NCI-H345 treated with DMSO at 0.1 percent for 48 hours (cell line): ENCODE measurements at regions not wholly inside any gene's neighbourhood (a gene's known extent, or its start where the extent isn't known, plus 50 kb on each side); places are given as distances from the start of the nearest gene placed in this dataset.
"Not testable (repeated sequence)": the region's sequence is repeated elsewhere in the genome, so short reads cannot be mapped to it uniquely, and the experiment has no call there.

Experiments used
- DNase-seq: peaks from one replicate; lab custom pipeline; 2025; ENCODE audit not compliant: unreplicated experiment; lab: John Stamatoyannopoulos, UW

DNA sequence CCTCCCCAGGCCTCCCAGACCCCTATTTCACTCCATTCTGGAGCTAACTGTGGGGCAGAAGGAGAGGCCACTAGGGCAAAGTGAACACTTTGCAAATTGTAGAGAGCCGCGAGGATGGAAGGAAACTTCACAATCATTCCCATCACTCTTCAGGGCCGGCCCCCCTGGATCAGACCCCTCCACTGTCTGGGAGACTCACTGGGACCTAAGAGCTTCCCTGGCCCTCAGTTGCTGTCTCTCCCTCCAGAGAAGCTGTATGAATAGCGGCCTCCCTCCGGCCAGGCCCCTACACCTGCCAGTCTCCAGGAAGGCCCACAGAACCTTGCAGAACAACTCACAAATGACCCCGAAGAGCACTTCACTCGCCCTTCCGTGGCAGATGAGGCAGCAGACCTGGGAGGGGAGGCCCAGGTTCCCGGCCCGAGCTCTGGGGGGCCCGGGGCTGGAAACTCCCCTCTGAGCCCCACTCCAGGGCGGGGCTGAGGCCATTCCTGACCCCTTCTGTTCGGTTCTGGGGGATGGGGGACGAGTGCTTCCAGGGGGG lies 141.9 kb upstream of the IER5L start:
- no peak for DNase-seq

DNA sequence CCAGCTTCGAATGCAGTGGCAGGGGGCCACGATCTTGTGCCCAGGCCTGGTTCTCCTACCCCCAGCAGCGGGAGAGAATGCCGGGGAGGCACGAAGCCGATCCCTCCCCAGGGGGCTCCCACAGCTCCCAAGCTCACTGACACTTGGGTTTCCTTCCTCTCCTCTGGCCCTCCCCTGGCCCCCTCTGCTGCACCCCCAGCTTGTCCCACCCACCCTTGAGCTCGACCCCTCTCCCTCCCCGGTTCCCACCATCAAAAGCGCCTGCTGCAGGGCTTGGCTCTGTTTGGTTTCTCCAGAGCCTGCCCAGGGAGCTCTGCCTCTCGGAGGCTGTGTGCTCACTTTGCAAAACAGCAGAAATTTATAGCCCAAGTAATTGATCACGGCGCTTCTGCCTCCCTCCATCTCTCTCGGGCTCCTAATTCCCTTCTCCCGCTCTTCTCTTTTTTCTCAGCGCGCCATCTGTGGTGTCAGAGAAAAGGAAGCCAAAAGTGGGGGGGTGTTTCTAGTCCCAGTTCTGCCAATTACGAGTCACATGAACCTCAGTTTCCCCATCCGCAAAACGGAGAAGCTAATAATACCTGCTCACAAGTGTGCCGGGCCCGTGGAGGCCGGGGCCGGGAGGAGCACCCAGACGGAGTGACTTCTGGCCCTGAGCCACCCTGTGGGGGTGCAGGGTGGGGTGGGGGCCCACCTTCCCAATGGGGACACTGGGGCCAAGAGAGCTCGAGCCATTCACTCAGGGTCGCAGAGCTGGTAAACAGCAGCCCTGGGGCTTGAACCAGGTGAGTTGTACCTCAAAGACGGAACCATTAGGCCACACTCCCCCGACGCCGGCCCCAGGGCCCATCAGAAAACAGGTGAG lies 141.2 kb upstream of the IER5L start:
- DNase-seq: no peak

DNA sequence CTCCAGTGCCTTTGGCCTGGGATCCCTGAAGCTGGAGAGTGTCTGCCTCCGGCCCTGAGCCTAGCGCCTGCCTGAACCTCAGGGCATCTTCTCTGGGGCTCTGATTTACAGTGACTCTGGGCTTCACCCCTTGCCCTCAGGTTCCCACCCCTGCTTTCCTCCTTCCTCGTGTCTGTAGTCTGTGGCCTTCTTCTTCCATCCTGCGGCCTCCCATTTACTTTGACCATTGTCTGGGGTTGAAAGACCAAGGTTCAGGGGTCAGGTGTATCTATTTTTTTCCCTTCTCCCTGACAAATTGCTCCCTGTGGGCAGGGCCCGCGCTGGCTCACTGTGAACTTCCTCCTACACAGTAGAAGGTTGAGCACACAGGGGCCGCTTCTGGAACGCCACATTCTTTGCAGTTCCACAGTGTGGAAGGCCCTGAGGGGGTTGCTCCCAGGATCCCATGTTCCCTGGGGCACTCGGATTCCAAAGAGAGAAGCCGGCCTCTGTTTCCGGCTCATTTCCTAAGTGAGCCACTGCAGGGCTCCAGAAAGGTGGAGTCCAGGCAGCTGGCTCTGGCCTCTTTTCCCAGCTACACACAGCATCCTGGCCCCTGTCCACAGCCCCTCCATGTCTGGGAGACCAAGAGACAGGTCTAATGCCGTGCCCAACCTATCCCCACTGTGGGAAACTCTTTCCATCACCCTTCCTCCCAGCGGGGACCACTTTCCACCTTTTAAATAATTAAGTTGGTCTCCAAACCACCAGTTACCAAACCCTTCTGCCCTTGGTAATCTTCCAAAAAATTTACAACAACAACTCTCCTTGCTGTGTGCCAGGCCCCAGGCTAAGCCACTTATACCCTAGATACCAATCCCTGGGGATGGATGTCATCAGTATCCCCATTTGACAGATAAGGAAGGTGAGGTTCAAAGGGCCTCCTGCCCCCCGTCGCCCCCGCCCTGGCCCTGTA lies 140.3 kb upstream of the IER5L start:
- DNase-seq: no peak

DNA sequence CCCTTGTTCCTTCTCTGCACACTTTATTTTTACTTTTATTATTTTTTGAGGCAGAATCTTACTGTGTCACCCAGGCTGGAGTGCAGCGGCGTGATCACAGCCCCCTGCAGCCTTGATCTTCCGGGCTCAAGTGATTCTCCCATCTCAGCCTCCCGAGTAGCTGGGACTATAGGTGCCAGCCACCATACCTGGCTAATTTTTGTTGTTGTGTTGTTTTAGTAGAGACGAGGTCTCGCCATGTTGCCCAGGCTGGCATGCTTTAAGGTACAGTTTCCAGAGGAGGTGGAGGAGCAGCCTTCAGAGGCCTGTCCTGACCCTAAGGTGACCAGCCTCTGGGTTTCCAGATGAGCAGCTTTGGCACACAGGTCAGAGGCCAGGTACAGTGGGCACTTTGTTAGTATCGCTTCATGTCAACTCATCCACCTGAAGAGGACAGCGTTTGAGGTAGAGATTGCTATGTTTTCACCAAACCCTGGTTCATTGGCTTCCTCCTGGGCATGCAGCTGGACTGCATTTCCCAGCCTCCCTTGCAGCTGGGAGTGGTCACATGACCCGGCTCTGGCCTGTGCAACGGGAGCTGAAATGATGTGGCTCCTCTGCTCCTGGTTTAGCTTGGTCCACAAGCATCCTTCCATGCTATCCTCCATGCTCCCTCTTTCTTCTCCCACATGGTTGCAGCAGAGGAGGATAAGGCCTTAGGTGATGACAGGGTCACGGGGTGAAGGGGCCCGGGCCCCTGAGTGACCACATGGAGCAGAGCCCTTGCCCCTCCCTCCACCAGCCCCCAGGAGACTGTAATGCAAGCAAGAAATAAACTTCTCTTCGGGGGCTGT lies 139.3 kb upstream of the IER5L start:
- no peak for DNase-seq

DNA sequence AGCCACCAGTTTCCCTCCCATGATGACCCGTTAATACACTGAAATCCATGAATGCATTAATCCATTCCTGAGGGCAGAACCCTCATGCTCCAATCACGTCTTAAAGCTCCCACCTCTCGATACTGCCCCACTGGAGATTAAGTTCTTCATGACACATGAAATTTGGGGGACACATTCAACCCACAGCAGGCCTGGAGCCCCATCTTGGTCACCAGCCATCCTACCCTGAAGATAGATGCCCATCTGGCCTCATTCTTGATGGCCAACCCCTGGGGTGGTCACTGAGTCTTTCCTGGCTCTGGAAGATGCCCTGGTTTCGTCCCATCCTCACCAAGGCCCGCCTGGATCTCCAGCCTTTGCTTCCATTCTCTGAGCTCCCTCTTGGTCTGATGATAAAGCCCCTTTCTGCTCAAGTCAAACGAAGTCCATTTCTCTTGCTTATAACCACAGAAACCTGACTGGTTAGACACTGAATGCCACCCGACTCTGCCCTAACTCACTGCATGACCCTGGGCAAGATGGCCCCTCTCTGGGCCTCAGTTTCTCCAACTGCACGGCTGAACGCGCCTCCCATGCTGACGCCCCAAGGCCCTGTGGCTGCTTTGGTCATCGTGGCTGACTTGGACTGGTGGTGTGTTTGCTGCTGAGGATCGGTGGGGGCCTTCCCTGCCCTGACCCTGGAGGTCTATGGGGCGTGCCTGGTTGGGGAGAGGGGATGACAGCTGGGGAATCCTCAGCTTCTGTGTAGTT lies 138.4 kb upstream of the IER5L start:
- DNase-seq: no peak

DNA sequence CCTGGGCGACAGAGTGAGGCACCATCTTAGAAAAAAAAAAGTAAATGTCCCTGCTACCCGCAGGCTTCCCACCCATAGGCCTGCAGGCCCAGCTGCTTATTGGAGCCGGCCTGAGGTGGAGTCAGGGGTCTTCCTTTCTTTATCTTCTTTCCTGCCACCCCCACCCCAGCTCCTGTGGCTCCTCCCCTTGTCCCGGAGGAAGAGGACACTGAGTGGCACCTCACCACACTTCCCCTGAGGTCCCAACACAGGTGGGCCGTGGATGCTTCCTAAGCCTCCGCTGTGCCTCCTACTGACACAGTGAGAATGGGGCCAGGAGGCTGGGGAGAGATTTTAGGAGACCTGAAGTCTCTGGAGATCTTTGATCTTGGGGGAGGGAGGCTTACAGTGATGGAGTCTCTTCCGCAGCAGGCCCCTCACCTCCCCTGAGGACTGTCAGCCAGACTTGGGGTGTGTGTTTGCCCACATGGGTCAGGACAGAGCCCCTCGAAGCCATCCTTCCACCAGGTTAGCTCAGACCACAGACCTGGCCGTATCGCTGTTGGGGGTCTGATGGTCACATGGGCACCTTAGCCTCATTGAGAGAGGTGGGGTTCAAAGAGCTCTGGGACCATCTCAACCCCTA lies 135.4 kb upstream of the IER5L start:
- no peak for DNase-seq

DNA sequence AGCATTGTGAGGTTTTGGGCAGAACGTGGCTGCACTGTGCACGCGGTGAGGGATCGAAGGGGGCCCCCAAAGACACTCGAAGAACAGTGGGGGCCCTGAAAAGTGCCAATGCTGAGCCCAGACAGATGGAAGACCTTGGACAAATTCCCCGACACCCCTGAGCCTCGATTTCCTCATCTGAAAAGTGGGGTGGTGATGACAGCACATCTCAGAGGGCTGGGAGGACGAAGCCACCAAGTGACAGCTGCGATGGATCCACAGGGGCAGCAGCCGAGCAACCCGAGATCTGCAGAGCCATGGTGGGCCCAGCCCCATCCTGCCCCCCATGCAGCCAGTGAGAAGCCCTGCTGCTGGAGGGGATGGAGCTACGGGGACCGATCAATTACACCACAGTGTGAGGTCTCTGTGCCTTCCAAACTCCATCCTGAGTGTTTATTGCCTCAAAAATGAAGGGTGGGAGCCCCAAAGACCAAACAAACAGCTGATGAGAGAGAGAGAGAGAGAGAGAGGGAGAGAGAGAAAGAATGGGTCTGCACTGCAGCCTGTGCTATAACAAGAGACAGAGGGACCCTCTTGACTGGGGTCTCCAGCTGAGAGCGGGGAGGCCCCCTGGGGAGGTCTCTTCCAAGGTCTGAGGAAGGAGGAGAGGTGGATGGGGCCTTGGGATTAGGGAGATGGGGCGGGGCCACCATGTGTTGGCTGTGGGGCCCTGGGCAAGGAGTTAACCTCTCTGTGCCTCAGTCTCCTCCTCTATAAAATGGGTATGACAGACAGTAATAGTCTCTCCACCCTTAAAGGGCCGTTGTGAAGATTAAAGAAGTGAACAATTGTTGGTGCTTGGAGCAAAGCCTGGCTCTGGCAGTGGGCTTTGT lies 134.4 kb upstream of the IER5L start:
- DNase-seq: no peak

DNA sequence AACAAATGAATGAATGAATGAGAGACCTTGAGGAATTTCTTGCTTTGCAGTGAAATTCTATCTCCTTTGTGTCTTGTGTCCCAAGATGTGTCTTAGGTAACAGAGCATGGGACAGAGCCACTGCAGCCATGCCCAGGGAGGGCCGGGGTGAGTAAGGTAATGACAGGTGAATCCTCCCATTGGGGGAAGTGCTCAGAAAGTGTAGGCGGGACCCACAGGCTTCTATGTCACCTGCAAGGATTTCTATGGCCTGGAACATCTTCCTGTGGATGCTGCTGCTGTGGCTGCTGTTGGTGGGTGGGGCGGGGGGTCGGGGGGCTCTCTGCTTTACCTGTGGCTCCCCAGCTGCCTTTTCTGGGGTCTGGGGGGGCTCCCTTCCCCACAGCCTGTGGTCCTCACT lies 133.6 kb upstream of the IER5L start:
- DNase-seq: no peak

DNA sequence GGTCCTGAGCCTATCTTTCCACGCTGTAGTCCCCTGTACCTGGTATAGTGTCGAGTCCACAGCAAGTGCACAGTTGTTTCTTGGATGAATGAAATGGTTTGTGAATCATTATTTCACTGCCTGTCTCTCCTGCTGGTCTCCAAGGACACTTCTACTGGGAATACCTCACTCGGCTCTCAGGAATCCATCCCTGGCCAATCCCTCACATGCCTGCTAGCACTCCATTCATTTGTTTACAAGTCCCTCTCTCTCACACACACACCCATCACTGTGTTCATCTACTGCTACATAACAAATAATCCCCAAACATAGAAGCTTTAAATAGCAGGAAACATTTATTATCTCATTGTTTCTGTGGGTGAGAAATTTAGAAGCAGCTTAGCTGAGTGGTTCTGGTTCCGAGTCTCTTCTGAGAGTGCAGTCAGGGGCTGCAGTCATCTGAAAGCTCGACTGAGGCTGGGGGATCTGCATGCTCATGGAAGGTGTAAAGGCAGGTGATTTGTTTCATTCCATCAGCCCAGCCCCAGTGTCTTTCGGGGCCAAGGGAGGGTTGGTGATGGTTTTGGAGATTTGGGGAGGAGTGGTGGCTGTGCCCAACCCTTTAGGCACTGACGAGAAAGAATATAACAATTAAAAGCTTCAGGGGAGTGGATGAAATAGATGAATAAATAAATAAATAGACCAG lies 132.7 kb upstream of the IER5L start:
- no peak for DNase-seq

DNA sequence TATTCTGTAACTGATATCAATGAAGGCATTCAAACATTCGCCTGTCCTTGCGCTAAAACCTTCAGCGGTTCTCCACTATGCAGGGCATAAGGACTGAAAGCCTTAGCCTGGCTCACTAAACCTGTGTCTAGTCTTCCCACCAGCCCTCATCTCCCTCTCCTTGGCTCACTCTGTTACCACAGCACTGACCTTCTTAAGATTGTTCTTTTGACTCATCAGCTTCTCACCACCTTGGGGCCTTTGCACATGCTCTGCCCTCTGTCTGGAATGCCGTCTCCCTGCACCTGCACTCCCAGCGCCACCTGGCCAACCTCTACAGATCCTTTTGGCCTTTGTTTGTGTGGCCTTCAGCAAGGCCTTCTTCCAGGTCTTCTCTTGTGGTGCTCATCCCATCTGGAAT lies 131.8 kb upstream of the IER5L start:
- DNase-seq: no peak

DNA sequence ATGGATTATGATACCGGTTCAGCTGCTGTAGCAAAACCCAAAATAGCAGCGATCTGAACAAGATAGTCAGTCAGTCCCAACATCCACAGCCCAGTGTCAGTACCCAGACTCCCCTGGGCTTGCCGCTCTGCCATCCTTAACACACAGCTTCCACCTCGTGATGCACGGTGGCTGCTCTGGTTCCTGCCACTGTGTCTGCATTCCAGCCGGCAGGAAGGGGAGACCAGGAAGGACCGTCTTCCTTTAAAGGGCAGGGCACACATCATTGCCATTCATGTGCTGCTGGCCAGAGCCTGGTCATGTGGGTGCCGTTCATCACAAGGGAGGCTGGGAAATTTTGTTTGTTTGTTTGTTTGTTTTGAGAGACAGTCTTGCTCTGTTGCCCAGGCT lies 131.0 kb upstream of the IER5L start:
- DNase-seq: no peak

DNA sequence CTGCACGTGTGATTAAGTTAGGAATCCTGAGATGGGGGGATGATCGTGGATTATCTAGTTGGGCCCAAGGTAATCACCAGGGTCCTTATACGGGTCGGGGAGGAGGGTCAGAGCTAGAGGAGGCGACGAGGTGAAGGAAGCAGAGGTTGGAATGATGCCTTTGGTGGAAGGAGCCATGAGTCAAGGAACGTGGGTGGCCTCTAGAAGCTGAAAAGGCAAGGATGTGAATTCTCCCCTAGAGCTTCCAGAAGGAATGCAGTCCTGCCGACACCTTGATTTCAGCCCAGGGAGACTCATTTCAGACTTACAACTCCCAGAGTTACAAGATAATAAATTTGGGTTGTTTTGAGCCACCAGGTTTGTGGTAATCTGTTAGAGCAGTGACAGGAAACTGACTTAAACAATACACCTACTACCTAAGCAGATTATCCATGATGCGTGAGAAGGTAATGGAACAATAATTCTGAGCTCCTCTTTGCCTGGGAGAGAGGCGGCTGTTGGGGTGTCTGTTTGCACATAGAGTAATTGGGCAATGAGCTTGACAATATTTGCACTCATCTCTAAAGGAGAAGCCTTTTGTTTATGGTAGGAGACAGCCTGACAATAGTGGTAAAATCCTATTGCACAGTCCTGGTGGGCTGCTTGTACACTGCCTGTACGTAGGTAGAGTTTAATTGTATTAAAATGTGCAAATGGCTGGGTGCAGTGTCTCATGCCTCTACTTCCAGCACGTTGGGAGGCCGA lies 129.3 kb upstream of the IER5L start:
- DNase-seq: peak; percentile 30

DNA sequence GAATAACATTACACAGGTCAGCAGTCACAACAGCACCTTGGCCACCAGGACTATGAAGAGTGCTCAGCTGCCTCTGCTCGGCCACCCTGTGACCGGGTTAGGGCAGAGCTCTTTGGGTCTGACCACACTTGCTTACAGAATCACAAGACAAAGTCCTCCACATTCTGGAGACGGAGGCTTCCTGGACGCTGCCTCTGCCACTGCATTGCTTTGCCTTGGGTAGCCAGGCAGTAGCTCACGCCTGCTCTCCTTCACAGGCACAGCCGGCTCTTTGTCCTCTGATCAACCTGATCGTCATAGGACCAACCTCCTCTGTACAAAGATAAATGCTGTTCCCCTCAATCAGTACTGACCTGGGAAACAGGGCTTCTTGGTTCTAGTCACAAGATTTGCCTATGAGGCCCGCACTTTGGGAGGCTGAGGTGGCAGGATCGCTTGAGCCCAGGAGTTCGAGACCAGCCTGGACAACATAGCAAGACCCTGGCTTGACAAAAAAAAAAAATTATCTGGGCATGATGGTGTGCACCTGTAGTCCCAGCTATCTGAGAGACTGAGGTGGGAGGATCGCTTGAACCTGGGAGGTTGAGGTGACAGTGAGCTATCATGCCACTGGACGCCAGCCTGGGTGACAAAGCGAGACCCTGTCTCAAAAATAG lies 128.4 kb upstream of the IER5L start:
- no peak for DNase-seq

DNA sequence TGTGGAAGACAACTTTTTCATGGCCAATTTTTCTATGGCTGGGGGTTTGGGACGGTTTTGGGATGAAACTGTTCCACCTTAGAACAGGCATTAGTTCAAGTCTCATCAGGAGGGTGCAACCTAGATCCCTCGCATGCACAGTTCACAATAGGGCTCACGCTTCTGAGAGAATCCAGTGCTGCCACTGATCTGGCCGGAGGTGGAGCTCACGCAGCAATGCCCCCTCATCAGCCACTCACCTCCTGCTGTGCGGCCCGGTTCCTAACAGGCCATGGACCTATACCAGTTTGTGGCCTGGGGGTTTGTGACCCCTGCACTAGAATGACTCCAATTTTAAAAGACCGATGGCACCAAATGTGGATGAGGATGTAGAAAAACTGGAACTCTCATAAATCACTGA lies 127.2 kb upstream of the IER5L start:
- no peak for DNase-seq

DNA sequence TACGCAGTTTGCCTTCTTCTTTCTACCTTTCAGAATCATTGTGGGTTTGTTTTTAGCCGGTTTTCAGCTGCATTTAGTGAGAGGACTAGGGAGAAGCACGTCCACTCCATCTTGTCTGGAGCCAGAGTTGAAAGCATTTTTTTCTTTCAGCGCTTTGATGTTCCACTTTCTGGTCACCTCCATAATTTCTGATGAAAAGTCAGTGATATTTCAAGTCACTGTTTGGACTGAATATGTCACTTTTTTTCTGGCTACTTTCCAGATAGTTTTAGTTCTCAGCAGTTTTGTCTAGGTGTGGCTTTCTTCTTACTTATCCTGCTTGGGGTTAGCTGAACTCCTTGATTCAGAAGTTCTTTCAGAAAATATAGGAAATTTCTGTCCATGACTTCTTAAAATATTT lies 123.9 kb upstream of the IER5L start:
- no peak for DNase-seq

DNA sequence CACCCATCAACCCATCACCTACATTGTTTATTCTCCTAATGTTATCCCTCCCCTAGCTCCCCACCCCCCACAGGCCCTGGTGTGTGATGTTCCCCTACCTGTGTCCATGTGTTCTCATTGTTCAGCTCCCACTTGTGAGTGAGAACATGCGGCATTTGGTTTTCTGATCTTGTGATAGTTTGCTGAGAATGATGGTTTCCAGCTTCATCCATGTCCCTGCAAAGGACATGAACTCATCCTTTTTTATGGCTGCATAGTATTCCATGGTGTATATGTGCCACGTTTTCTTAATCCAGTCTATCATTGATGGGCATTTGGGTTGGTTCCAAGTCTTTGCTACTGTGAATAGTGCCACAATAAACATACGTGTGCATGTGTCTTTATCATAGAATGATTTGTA lies 118.1 kb upstream of the IER5L start:
- DNase-seq: not testable (repeated sequence)

DNA sequence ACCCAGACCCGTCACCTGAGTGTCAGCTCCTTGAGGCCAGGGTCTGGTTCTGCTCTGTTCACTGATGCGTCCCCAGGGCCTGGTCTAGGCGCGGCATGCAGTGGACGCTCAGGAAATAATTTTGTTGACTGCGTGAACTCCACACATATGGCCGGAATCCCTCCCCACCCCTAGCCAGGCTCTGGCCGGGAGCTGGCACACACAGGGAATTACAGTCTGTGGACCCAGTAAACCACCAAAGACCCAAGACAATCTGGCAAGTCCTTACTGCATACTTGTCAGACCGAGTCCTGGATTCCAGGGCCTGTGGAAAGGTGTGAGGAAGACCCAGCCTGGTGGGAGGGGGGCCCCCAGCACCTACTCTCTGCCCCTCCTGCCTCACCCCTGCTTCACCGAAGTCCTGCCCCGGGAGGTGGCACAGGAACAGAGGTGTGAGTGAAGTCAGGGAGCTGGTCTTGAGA lies 113.0 kb upstream of the IER5L start:
- no peak for DNase-seq
